HepG2 (cell line): ENCODE measurements at regions not wholly inside any gene's neighbourhood (a gene's known extent, or its start where the extent isn't known, plus 50 kb on each side); places are given as distances from the start of the nearest gene placed in this dataset.

Experiments used
- GPN1 ChIP-seq: sonication (generic); formaldehyde crosslinking; IDR thresholded peaks from 2 replicates; pipeline ENCODE4 v1.5.1; 2020; ENCODE audit warnings: missing genetic modification reagents, borderline replicate concordance
- JUNB ChIP-seq: sonication (generic); formaldehyde crosslinking; IDR thresholded peaks from 2 replicates; pipeline ENCODE4 v1.8.0; 2022; ENCODE audit warnings: missing genetic modification reagents, mild to moderate bottlenecking, borderline replicate concordance
- ZBTB3 ChIP-seq: sonication (generic); formaldehyde crosslinking; IDR thresholded peaks from 2 replicates; pipeline ENCODE4 v1.4.0; 2020; ENCODE audit warnings: low read depth, mild to moderate bottlenecking, moderate library complexity, missing genetic modification reagents, borderline replicate concordance
- ZGPAT ChIP-seq: IDR thresholded peaks from 2 replicates; pipeline ENCODE4 v1.6.1; 2016; ENCODE audit warnings: mild to moderate bottlenecking
- ZNF589 ChIP-seq: sonication (generic); formaldehyde crosslinking; conservative IDR thresholded peaks from 2 replicates; pipeline ENCODE4 v1.8.0; 2022; ENCODE audit warnings: mild to moderate bottlenecking, moderate library complexity, missing genetic modification reagents
- TF ChIP-seq, protein P1 (sequence below): sonication (generic); formaldehyde crosslinking; IDR thresholded peaks from one replicate; pipeline ENCODE4 v1.5.1; 2020; ENCODE audit warnings: mild to moderate bottlenecking, missing genetic modification reagents; ENCODE audit errors: not compliant biosample characterization

- TF ChIP-seq ZNF589 (no peak), GPN1 (CRISPR knock-in tag) (no peak), ZBTB3 (CRISPR knock-in tag) (no peak), JUNB (no peak), ZGPAT (CRISPR knock-in tag) (no peak)
- TF ChIP-seq, protein P1, sequence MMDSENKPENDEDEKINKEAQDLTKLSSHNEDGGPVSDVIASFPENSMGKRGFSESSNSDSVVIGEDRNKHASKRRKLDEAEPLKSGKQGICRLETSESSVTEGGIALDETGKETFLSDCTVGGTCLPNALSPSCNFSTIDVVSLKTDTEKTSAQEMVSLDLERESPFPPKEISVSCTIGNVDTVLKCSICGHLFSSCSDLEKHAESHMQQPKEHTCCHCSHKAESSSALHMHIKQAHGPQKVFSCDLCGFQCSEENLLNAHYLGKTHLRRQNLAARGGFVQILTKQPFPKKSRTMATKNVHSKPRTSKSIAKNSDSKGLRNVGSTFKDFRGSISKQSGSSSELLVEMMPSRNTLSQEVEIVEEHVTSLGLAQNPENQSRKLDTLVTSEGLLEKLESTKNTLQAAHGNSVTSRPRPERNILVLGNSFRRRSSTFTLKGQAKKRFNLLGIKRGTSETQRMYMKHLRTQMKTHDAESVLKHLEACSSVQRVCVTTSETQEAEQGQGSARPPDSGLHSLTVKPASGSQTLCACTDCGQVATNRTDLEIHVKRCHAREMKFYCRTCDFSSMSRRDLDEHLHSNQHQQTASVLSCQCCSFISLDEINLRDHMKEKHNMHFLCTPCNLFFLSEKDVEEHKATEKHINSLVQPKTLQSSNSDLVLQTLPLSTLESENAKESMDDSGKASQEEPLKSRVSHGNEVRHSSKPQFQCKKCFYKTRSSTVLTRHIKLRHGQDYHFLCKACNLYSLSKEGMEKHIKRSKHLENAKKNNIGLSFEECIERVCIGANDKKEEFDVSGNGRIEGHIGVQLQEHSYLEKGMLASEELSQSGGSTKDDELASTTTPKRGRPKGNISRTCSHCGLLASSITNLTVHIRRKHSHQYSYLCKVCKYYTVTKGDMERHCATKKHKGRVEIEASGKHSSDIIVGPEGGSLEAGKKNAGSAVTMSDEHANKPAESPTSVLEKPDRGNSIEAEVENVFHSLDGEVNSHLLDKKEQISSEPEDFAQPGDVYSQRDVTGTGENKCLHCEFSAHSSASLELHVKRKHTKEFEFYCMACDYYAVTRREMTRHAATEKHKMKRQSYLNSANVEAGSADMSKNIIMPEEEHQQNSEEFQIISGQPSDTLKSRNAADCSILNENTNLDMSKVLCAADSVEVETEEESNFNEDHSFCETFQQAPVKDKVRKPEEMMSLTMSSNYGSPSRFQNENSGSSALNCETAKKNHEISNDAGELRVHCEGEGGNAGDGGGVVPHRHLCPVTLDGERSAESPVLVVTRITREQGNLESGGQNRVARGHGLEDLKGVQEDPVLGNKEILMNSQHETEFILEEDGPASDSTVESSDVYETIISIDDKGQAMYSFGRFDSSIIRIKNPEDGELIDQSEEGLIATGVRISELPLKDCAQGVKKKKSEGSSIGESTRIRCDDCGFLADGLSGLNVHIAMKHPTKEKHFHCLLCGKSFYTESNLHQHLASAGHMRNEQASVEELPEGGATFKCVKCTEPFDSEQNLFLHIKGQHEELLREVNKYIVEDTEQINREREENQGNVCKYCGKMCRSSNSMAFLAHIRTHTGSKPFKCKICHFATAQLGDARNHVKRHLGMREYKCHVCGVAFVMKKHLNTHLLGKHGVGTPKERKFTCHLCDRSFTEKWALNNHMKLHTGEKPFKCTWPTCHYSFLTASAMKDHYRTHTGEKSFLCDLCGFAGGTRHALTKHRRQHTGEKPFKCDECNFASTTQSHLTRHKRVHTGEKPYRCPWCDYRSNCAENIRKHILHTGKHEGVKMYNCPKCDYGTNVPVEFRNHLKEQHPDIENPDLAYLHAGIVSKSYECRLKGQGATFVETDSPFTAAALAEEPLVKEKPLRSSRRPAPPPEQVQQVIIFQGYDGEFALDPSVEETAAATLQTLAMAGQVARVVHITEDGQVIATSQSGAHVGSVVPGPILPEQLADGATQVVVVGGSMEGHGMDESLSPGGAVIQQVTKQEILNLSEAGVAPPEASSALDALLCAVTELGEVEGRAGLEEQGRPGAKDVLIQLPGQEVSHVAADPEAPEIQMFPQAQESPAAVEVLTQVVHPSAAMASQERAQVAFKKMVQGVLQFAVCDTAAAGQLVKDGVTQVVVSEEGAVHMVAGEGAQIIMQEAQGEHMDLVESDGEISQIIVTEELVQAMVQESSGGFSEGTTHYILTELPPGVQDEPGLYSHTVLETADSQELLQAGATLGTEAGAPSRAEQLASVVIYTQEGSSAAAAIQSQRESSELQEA (CRISPR knock-in tag), result no peak
Measured at GRCh38 chr11:119486016-119486415, 63.0 kb upstream of the THY1 start (continued).
